Rectal smooth muscle tissue (tissue), 1 donor: ENCODE measurements at regions not wholly inside any gene's neighbourhood (a gene's known extent, or its start where the extent isn't known, plus 50 kb on each side); places are given as distances from the start of the nearest gene placed in this dataset.
"Not testable (repeated sequence)": the region's sequence is repeated elsewhere in the genome, so short reads cannot be mapped to it uniquely, and the experiment has no call there.

Experiments
- H3K27ac ChIP-seq: one replicate; pipeline ENCODE4 v1.7.0; 2013; ENCODE audit warnings: low read depth, low read length, inconsistent platforms
- H3K27me3 ChIP-seq: one replicate; pipeline ENCODE4 v1.7.0; 2013; ENCODE audit warnings: low read length; ENCODE audit not compliant: control insufficient read depth, insufficient read depth
- H3K36me3 ChIP-seq: one replicate; pipeline ENCODE4 v1.7.0; 2013; ENCODE audit warnings: low read length; ENCODE audit not compliant: control insufficient read depth, insufficient read depth
- H3K4me1 ChIP-seq: one replicate; pipeline ENCODE4 v1.7.0; 2013; ENCODE audit warnings: low read length; ENCODE audit not compliant: control insufficient read depth, insufficient read depth
- H3K4me3 ChIP-seq: one replicate; pipeline ENCODE4 v1.7.0; 2013; ENCODE audit warnings: low read length
- H3K9ac ChIP-seq: one replicate; pipeline ENCODE4 v1.7.0; 2013; ENCODE audit warnings: low read length

GRCh38 chr16:31785126-31785525 is 88.5 kb upstream of the ZNF267 start:
- no peak overlapping the region for H3K4me3 ChIP-seq
- H3K27ac ChIP-seq, result no peak overlapping the region
- no peak overlapping the region for H3K9ac ChIP-seq
- H3K36me3 ChIP-seq, result no peaks in the 10 kb centered on the region
- H3K27me3 ChIP-seq, result no peaks in the 10 kb centered on the region
- H3K4me1 ChIP-seq, result no peaks in the 10 kb centered on the region

- Histone ChIP-seq H3K36me3 (no peaks in the 10 kb centered on the region), H3K27ac (no peak overlapping the region), H3K27me3 (no peaks in the 10 kb centered on the region), H3K9ac (no peak overlapping the region), H3K4me3 (no peak overlapping the region), H3K4me1 (no peaks in the 10 kb centered on the region)
These were observed 66.5 kb upstream of the ZNF267 start for GRCh38 chr16:31807086-31807485.

GRCh38 chr16:31810863-31811262 is 62.7 kb upstream of the ZNF267 start:
- Histone ChIP-seq H3K27ac (no peak overlapping the region), H3K36me3 (no peaks in the 10 kb centered on the region), H3K4me1 (no peaks in the 10 kb centered on the region), H3K4me3 (no peak overlapping the region), H3K27me3 (no peaks in the 10 kb centered on the region), H3K9ac (no peak overlapping the region)

GRCh38 chr16:31816141-31816540 is 57.5 kb upstream of the ZNF267 start:
- not testable (repeated sequence) for H3K9ac ChIP-seq, H3K4me1 ChIP-seq, H3K36me3 ChIP-seq, H3K27me3 ChIP-seq, H3K4me3 ChIP-seq, H3K27ac ChIP-seq

- H3K4me3 ChIP-seq, result no peak overlapping the region
- no peak overlapping the region for H3K9ac ChIP-seq
- H3K36me3 ChIP-seq, result no peaks in the 10 kb centered on the region
- H3K27ac ChIP-seq, result no peak overlapping the region
- H3K27me3 ChIP-seq, result no peaks in the 10 kb centered on the region
- no peaks in the 10 kb centered on the region for H3K4me1 ChIP-seq
These were observed 54.2 kb upstream of the ZNF267 start for GRCh38 chr16:31819386-31819785.

- Histone ChIP-seq H3K27me3 (no peaks in the 10 kb centered on the region), H3K36me3 (no peaks in the 10 kb centered on the region), H3K4me3 (no peak overlapping the region), H3K27ac (no peak overlapping the region), H3K4me1 (no peaks in the 10 kb centered on the region), H3K9ac (no peak overlapping the region)
These were observed 53.7 kb upstream of the ZNF267 start for GRCh38 chr16:31819948-31820347.
